NCI-H128 (cell line): ENCODE measurements at regions not wholly inside any gene's neighbourhood (a gene's known extent, or its start where the extent isn't known, plus 50 kb on each side); places are given as distances from the start of the nearest gene placed in this dataset.
"Not testable (repeated sequence)": the region's sequence is repeated elsewhere in the genome, so short reads cannot be mapped to it uniquely, and the experiment has no call there.

Source experiments
- DNase-seq: peaks from one replicate; lab custom pipeline; 2025; ENCODE audit not compliant: unreplicated experiment; lab: John Stamatoyannopoulos, UW

- DNase-seq = not testable (repeated sequence)
These were observed 1602.9 kb upstream of the PCDH7 start for GRCh38 chr4:29117231-29117722.

DNA sequence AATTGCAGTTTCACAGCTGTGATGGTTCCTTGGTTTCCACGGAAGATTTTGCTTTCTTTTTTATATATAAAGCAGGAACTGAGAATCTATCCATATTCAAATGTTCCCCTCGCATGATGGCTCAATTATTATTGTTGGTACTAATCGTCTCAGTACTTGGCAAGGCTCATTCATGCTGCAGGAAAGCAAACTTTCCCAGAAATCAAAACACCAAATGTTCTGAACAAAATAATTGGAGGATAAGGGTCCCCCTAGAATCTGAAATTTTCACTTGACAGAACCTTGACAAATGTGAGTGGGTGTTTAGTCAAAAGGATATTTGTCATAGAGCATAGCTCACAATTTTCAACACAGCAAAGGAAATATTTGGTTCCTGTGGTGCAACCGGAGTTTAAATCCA is 1598.6 kb upstream of the PCDH7 start:
- DNase-seq = no peak

DNA sequence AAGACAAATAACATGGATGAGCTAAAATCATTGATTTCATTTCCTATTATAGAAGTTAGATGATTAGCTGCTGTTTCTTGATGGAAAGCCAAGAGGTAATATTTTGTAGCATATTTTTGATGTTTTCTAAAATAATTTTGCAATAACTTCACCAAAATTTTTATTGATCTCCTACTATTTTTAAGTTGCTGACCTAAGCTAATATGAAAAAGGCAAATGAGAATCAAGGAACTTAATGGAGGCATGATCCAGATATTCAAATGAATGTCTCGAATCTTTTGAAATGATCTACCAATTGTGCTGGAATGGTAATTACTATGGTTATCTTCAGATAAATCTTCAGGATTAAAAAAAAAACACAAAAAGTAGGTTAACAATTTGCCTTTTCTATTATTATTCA is 1591.4 kb upstream of the PCDH7 start:
- DNase-seq = no peak

DNA sequence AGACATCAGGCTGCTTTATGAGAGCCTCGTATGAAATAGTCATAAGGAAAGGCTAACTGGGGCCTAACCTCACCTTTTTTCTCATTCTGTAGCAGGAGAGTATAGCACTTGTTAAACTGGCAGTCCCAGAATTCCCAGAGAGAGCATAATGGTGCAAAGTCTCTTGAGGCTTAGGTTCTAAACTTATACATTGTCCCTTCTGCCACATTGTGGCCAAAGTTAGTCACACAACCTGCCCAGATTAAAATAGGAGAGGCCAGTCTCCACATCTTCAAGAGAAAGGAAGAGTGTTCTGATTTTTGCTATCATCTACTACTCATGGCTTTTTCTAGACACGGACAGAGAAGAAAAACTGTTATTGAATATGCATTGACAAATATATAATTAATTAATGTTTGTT is 1588.9 kb upstream of the PCDH7 start:
- no peak for DNase-seq

- no peak for DNase-seq
These were observed 1577.5 kb upstream of the PCDH7 start for GRCh38 chr4:29142708-29143107.

DNA sequence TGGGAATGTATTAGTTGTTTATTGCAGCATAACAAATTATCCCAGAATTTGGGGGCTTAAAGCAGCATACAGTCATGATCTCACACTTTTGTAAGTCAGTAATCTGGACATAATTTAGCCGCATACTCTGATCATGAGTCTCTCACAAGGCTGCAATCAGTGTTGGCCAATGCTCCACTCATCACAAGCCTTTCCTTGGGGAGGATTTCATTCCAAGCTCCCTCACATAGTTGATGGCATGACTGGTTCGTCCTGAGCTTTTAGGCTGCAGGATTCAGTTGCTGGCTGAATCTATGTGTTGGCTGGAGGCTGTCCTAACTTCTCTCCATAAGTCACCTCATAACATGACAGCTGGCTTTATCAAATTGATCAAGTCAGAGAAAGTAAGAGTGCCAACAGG is 1568.6 kb upstream of the PCDH7 start:
- no peak for DNase-seq

- no peak for DNase-seq
These were observed 1566.5 kb upstream of the PCDH7 start for GRCh38 chr4:29153642-29154041.

DNA sequence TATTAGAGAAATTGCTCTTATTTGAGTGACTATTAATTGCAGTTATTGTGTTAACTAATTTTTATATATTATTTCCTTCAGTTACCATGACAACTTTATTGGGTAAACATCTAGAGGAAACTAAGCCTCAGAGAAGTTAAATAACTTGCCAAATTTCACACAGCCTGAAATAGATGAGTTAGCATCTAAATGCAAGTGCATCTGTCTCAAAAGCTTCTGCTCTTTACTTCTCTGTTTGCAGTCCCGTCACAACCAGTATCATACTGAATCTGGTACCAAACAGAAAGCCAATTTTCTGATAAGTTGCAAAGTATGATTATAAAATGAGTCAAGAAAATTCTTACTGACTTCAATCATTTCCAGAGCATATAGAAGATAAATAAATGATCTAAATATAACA is 1544.9 kb upstream of the PCDH7 start:
- DNase-seq = no peak

DNA sequence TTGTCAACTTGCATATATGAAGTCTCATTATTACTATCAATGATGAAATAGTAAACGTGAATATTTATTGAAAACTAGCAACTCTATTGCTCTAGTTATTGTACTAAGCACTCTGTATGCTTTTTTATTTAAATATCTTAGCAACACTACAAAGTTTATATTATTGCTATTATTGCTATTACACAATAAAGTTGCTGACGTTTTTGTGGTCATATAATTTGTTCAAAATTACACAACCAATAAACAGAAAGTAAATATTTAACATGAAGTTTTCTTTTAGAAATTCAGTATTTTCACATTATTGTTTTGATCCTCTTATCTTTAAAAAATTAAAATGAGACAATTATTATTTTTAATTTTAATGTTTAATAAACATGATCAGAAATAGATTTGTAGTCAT is 1521.1 kb upstream of the PCDH7 start:
- DNase-seq = no peak

GRCh38 chr4:29199485-29199884 is 1520.7 kb upstream of the PCDH7 start:
- no peak for DNase-seq

- DNase-seq = no peak
These were observed 1507.1 kb upstream of the PCDH7 start for GRCh38 chr4:29213020-29213419.

DNA sequence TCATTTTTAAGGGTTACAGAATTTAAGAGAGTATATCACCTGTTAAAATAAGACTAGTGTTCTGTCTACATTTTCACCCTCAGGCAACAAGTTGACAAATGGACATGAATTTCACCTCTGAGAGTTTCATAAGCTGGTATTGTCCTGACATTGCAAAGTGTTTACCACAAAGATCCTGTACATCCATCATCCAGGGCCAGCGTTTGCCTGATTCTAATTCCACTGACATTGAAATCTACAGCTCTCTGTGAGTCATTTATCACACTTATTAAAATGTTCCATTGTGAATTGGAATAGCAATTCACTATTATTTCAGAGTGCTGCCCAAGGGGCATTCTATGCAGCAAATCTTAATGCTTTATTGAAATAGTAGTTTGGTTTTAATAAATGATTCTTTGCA is 1499.4 kb upstream of the PCDH7 start:
- DNase-seq = no peak

DNA sequence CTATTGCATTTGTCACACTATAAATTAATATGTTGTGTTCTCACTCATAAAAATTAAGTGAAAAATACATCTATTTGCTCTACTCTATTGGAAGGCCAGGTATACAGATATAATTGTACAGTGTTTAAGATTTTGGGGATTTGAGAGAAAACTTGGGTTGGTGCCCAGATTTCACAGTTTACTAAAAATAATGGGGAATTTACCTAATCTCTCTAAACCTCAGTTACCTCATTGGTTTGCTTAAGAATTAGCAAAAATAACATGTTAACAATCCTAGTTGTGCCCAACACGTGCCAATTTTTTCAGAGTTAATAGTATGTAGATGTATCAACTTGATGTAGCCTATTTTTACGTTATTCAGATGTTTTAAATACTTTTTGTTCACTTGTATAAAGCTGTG is 1495.3 kb upstream of the PCDH7 start:
- DNase-seq = no peak

DNA sequence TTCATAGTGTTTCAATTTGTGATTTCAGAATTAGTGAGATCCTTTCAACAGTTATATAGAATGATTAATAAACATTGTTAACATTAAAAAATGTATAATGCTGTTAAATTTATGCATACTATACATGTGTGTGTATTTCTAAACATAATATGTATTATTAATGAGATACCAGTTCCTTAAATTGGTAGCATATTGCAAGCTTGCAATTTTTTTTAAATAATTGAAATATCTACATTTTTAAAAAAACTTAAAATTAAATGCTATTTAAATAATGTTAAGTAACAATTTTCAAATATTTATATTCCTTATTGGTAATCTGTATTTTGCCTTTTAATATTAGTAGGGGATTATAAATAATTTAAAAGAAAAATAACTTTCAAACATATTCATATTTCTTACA is 1479.5 kb upstream of the PCDH7 start:
- no peak for DNase-seq

- DNase-seq = no peak
These were observed 1477.1 kb upstream of the PCDH7 start for GRCh38 chr4:29243054-29243453.

- DNase-seq = no peak
These were observed 1476.3 kb upstream of the PCDH7 start for GRCh38 chr4:29243851-29244250.

DNA sequence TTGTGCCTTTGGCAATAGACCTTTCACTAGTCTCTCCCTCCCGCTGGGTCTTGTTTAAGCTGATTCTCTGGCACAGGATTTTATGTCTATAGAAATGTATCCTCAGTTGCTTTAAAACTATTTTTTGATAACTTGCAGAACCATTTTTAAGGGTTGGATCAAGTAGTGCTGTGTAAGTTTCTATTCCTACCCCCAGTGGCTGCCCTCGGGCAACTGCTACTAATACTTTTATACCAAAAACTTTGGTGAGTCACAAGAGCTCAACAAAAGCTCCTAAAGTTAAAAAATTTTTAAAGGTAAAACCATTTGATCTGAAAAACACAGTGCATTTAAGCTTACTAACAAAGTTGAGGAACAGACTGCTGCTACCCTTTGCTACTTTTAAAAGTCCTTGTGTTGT is 1460.6 kb upstream of the PCDH7 start:
- DNase-seq = no peak

DNA sequence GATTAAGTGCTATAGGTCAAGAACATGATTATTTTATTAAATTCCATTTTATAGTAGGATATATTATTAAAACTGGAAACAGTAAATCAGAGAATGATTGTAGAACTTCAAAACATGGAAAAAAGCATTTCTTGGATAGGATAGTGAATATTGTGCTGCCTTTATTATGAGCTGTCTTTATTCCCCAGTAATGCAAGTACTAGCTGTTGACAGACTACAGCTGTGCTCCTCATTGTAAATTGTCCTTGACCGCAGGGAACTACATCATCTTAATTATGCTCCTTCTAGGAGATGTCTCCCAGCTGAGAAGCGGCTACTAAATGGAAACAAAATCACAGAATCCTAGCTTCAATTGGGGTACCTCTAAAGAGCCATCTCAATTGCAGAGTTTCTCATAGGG is 1457.2 kb upstream of the PCDH7 start:
- no peak for DNase-seq

DNA sequence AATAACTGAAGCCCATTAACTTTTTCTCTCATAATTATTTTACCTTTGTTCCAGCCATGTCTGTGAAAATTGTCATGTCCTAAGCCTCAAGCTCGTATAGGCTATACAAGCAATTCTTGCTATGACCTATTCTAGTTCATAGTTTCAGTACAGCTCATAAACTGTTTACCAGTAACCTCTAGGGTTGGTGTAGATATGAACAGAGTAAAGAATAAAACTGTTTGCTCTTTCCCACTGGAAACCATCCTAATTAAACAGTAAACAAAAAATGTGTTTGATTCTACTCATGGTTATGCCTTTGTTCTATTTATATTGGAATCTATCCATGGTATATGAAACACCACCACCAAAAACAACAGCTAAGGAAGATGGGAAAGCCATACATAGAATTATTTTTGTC is 1444.0 kb upstream of the PCDH7 start:
- DNase-seq = no peak

DNA sequence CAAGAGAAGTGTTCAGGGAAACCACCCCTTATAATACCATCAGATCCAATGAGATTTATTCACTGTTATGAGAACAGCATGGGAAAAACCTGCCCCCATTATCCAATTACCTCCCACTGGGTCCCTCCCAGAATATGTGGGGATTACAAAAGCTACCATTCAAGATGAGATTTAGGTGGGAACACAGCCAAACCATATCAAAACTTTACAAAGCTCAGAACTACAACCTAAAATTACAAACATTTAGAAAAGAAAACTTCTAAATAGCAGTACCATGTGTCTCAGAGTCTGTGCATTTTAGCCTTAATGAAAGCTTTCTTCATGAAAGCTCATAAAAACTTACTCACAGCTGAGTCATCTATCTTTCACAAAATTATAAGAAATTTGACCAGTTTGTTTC is 1442.8 kb upstream of the PCDH7 start:
- no peak for DNase-seq

DNA sequence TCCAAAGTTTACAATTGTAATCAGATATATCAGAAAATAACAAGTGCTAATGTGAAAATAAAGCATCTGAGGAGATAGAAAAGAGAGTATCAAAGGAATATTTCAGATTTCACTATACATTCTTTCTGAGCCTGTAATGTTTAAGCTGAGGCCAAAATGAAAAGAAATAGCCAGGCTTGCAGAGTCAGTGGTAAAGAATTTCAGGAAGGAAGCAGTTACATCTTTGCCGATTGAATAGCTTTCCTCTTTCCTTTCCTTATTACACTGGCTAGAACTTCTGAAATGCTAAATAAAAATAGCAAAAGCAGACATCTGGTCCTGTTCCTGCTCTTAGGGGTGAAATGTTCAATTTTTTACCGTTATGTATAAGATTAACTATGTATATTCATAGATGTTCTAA is 1441.6 kb upstream of the PCDH7 start:
- no peak for DNase-seq

DNA sequence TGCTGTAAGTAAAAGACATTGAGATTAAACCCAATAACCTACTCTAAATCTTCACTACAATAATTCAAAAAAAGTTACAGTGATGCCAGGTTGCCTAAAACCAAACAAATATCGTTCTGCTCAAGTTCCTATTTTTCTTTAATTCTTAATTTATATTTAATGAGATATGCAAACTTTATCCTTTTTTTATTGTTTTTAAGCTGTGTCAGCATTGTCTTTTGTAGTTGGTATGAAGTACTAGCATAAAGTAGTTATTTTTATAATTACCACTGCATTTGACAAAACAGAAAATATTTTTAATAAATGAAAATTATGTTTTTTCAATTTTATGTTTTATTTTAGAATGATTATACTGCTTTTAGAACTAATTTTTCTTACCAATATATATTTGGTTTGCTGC is 1431.1 kb upstream of the PCDH7 start:
- DNase-seq = no peak

- no peak for DNase-seq
These were observed 1424.9 kb upstream of the PCDH7 start for GRCh38 chr4:29295280-29295679.

DNA sequence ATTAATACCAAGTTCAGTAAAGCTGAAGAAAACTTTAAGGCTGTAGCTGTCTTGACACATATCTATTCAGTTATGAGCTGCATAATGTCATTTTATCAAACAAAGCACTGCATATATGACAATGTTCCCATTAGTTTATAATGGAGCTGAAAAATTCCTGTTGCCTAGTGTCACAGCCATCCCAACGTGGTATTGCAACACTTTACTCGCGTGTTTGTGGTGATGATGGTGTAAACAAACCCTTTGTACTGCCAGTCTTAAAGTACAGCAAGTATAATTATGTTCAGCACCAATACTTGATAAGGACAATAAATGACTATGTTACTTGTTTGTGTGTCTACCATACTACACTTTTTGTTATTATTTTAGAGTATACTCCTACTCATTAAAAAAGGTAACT is 1415.6 kb upstream of the PCDH7 start:
- no peak for DNase-seq
